ENCODE measurements at regions not wholly inside any gene's neighbourhood (a gene's known extent, or its start where the extent isn't known, plus 50 kb on each side); places are given as distances from the start of the nearest gene placed in this dataset.

DNA sequence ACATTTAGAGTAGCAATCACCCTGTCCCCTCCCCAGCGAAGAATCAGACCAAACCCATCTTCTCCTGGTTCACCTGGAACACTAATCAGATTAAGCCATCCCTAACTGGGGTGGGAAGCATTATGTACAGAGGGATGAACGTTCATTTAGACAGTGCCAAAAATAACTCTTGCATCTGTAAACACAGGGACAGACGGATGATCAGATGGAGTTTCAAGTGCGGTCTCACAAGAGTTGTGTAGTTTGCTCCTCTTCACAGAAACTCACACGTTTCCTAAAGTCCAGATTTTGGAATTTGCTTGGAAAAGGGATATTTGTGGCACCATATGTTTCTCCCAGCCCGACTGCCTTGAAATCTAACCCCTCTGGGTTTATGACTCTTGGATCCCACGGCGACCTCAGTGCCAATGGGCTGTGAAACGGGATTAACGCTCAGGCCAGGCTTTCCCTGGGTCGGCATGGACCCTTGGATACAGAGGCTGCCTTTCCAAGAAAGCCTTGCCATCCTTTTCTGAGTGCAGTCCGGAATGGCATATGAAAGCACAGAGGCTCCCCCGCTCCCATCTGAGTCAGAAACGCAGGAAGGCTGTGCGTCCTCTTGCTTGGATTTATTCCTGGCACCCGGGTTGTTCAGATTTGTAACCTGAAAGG lies 293.2 kb upstream of the HABP2 start:
- no peak for DNase-seq

DNA sequence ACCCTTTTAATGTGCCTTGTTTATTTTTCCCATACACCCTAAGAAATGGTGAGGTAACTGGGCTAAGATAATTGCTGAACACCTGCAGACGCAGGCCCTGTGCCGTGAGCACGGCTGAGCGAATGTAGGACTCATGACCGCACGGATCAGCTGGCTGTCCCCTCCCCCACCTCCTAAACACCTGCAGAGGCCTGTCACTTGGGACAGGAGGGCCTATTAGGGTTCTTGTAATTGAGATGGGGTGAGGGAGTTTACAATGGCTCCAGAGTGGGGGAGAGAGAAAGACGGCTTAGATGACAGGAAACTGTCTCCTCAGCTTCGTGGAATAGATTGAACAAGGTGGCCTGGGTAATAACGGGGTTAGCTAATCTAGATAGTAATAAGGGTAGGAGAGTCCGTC lies 291.7 kb upstream of the HABP2 start:
- DNase-seq: no peak

DNA sequence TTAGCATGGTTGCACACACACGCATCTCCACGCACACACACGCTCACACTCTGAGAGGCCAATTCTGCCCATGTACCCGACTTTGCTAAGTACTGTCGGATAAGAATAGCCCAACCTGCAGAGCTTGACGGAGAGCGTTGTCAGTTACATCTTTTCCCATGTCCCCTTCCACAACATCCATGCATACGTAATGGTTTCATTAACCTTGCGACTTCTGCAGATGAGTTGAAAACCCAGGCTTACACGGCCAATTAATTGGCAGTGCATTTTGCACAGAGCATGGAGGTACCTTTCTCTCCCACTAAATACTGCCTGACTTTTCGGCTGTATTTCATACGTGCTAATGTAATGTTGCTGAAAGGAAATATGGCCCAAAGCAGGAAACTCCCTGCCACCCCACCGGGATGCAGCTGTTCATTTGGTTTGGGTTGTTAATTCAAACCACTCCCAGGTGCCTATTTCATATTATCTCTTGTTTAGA lies 291.2 kb upstream of the HABP2 start:
- DNase-seq: no peak

DNA sequence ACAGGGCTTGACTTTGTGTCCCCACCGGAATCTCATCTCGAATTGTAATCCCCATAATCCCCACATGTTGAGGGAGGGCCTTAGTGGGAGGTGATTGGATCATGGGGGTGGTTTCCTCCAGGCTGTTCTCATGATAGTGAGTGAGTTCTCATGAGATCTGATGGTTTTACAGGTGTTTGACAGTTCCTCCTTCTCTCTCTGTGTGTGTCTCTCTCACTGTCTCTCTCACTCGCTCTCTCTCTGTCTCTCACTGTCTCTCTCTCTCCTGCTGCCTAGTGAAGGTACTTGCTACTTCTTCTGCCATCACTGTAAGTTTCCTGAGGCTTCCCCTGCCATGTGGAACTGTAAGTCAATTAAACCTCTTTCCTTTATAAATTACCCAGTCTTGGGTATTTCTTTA lies 289.8 kb upstream of the HABP2 start:
- DNase-seq: no peak

DNA sequence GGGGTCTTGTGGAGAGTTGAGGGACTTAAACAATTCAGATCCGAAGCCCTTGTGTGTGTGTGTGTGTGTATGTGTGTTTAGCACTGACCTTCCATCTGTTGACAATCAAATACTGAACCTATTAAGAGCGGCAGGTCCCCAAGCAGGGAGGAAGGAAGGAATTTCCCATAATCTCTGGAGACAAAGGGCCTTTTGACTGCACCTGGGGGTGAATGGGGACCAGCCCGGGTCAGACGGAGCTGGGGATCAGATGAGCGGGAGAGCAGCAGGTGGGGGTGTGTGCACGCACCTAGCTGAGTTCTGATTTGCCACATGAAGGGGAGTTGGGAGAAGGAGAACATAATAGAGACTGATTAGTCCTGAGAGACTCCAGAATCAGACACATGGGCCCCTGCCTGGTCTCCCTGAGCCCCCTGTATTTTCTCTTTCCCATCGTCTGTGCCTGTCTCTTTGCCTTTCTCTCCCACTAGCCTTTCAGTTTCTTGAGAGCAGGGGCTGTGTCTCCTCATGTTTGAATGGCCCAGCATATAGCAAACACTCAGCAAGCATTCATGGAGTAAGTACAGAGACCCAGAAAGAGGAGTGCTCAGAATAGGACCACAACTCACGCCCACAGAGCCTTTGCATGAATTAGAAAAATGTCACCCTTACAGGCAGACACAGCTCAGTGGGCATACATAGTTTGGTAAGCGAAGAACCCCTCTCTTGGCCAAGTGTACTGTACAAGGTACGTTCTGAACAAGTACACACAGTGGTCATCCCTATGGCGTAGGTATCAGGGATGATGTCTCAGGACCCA lies 288.3 kb upstream of the HABP2 start:
- DNase-seq: no peak

DNA sequence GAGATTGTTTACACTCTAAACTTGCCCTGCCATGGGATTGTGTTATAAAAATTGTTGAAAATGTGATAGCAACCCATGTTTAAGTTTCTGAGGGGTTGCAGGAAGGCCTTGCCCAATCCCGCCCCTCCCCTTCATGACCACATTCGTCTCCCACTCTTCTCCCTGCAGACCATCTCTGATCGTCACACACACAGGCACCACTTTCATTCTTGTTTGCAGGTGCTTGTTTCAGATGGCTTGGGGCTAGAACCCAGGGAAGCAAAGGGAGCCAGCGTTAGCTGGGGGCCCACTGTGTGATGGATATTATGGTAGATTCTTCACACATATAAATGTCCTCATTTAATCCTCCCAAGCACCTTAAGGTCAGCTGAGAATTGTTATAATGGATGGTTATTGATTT lies 286.7 kb upstream of the HABP2 start:
- no peak for DNase-seq

DNA sequence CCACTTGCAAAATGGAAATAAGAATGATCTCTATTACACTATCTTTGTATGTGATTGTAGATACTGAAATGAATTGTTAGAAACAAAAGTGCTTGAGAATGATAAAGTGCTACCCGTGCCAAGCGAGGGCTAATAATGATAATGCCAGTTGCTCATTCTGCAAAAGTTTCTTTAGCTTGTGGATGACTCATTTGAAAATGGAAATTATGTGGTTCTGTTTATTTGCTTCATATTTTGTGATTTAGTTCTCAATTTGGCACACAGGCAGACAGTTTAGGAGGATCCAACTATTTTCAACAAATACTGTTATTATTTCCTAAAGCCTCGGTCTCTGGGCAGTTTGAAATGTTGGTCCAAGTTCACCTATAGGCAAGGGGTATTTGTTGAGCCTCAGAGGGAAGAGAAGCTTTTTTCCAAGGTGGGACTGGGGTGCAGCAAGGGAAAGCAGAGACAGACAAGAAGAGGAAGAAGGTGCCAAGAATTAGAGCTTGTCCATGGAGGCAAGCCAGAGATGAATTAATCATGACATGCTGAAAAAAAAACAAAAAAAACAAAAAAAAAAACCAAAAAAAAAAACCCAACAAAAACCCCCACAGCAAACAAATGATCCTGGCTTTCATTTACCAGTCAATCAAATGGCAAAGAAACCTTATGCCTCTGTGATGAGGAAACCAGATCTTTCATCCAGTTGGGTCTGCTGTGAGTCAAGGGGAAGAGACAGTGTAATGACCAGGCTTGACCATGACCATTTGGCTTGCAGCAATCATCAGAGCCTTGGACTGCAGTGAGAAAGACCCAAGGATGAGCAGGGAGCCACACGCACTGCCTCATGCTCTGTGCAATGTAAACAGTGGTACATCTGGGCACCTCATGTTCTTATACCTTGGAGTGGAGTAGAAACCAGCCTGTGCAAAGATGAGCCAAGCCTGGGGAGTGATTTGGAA lies 285.0 kb upstream of the HABP2 start:
- no peak for DNase-seq

DNA sequence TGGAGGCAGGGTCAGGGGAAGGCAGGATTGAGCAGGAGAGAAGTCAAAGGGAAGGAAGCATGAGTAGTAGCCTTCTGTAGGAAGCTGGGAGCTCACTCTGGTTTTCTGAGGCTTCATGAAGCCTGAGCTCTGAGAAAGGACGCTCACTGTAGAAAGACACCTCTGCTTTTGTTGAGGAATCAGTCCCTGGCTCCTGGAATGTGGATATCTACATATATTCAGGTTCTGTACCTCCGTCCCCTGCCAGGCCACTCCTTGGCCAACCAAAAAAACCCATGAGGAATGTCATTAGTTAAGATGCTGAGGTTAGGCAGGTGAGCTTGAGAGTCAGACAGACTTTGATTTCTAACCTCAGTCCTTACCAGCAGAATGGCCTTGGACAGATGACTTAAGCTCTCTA lies 283.5 kb upstream of the HABP2 start:
- DNase-seq: no peak

DNA sequence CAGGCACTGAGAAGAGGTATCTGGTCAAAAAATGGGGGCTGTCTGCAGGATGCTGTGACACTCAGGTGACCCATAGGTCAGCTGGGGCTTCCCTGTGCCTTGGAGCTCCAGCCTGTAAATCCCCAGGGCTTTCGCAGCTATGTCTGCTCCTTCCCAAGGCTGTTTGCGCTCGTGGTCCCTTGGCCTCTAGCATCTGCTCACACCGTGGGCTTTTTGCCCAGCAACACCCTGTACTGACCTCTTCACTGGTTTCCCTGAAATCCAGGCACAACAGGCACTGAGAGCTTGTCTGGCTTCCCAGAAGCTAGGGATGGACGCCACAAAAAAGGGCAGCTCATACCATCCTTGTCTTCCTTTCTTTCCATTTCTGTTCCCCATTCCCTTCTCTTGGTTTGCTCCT lies 280.3 kb upstream of the HABP2 start:
- no peak for DNase-seq

DNA sequence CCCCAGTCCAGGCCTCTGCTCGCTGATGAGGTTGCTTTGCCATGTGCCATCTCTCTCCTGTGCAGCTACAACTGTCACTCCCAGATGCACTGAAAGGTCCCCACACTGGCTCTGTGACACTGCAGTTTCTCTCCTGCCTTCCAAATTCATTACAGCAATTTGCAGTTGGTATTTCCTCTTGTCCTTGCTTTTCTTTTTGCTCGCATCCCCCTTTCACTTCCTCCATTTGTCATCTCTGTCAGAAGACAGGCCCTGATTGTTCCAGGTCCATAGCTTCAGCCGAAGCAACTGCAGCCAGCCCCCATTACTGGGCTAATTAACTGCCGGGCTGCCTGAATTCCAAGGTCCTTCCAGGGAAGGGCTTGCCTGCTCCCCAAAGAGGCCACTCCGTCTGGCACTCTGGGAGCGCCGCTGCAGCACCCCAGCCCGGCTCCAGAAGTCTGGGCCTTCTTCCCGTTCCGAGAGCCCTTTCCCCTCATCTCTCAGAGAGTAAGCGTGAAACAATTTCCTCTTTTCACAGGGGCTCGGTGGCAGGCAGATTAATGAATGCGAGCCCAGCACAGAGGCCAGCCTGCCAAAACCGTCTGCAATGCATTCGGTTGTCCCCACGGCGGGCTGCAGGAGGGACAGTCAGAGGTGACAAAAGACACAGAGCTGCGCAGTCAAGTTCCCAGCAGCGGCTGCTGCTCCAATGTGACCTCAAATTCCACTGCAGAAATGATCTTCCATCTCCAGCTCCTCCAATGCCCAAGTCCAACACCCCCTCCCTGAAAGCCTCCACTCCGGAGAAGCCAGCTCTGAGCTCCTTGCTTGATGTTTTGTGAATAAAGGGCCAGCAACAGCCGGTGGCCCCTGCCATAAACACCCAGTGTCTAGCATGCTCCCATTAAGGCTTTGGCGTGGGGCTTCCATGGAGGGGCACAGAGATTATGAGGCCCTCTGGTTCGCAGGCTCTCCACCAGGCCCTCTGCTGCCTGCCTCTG lies 279.4 kb upstream of the HABP2 start:
- no peak for DNase-seq

DNA sequence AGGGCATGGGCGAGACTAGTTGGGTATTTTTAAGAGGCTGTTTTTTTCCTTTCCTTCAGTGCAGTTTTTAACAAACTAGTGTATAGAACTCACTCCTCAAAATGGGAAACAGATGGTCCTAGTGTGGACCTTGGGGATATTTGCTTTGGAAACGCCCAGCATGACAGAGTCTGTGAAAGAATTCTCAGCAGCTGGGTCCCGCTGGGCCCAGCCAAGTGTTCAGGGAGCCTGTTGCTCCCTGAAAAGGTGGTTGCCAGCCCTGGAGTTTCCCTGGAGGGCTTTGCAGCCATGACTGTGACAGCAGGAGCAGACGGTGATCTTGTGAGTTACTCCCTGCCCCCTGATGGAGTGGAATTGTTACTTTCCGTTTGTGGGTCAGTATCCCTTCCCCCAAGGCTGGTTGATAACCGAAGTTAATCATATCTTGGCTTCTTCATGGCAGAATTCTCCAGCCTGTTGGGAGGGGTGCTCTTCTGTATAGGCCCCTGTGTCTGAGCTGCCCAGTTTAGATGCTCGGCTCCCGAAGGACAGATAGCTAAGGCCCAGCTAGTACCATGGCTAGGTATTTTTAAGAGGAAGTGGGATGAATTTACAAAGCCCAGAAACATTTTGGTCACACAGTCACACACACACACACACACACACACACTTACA lies 278.6 kb upstream of the HABP2 start:
- DNase-seq: no peak

DNA sequence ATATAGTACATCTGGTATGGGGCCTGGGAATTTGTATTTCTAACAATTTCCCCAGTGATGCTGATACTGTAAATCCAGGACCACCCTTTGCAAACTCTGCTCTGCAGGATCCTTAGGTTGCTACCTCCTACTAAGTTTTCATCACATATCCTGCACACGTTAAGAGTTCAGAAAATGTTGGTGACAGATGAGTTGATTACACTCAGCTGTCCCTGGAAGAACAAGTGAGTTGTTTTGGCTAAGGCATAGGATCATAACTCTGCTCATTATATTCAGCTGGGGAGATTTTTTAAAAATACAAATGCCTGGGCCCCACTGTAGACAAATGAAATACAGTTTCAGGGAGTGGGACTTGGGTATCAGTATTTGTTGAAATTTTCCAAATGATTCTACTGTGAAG lies 274.6 kb upstream of the HABP2 start:
- no peak for DNase-seq

DNA sequence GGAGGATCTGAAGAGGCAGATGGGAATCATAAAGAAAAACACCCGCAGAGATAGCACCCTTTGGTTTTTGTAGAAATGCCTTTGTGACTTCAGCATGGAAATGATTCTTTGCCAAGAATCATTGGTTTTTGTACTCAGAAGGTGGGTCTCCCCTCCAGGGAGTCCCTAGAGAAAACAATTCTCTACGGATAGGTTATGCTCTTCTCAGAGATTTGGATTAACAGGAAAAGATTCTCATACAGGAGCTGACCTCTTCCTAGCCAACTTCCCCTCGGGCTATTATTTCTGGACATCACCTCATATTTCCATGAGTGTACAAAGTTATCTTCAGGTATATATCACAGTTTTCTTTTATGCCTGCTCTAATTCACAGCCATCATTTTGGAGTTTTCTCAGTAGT lies 274.2 kb upstream of the HABP2 start:
- DNase-seq: no peak

DNA sequence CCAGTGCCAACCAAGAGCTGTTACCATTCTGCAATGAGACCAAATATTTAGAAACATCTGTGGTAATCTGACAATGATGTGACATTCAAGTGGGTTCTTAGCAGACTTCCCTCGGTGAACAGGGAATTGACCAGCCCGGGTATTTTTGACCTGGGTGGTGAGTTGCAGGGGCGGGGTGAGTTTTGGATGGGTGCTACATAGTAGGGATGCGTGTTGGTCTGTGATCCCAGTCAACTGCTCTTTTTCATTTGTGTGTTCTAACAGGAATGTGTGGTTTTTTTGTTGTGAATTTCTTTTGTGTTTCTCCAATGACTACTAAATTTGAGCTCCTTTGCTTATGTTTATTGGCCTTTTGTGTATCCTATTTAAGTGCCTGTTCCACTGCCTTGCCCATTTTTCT lies 273.6 kb upstream of the HABP2 start:
- DNase-seq: no peak

DNA sequence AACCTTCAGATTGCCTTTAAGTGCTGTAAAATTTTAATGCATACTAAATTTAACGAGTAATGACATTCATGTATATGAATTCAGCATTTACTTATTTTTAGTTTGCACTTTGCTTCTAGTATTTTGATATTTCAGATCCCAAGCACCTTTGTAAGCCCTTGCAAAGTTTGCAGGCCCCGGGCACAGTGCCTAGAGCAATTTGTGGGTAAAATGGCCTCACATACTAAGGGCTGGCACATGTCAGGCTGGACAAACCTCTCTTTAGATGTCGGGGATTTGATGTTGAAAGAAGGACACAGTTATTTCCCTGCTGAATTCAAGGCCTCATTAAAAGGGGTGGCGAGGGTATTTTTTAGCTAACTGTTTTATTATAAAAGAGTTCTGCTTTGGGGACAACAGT lies 270.3 kb upstream of the HABP2 start:
- no peak for DNase-seq

DNA sequence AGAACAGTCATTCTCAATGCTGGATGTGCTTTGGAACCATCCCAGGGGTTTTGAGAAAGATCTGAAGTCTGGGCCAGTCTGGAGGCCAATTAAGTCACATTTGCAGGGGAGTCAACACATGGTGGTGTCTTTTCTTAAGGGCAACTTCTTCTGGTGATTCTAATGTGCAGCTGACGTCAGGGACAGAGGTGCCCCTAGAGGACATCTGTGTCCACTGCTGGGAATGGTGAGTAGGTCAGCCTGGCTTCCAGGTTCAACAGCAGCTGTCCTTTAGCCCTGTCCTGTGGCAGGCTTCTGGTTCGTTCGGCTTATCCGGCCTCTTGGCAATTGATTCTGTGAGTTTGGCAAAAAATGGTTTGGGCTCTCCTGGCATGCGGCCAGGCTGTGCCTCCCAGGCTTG lies 269.7 kb upstream of the HABP2 start:
- DNase-seq: no peak

DNA sequence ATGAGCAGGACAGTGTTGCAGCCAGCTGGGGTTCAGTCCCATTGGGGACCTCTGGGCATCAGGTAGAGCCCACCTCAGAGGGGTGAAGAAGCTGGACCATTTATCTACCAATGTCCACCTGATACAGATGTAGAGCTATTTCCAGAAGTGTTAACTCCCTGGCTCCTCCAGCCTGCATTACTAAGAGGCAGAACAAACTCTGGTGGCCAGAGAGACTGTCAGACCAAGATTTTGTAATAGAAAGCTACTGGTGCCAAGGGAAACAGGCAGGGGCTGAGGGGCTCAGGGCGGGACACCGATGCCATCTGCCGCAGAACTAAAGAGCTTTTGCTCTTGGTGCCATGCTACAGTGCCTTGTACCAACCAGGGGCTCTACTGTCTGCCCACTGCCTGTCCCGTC lies 268.2 kb upstream of the HABP2 start:
- no peak for DNase-seq

DNA sequence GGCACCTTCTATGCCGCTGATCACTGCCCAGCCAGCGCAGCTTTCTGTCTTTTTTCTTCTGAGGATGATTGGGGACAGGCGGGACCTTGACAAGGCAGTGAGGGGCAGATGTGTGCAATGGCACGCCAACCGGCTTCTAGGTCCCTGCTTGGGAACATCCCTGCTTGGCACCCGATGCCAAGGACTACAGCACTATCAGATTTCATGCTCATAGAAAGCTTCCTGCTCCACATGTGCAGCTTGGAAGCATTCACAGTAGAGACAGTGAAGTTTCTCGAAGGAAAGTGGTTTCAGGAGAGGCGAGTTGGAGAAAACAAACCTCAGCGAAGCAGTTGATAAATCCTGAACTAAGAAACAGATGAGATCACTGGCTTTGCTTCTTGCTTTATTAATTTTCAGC lies 267.5 kb upstream of the HABP2 start:
- DNase-seq: no peak

DNA sequence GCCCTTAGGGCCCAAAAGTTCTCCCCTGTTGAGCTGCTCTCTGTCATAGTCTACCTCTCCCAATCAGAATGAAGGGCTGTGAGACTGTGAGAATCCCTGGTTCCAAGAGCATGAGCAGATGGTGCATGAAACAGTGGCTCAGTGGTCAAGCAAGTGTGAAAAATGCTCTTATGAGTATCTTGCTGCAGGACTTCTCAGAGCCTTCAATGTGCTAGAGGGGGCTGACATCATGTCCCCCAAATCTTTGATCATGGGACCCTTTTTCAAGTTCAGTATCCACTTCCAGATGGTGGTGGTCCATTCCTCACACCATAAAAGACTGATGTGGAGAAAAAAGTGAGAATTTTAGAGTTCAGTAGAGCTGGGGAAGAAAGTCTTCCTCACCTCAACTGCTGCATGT lies 265.3 kb upstream of the HABP2 start:
- no peak for DNase-seq

DNA sequence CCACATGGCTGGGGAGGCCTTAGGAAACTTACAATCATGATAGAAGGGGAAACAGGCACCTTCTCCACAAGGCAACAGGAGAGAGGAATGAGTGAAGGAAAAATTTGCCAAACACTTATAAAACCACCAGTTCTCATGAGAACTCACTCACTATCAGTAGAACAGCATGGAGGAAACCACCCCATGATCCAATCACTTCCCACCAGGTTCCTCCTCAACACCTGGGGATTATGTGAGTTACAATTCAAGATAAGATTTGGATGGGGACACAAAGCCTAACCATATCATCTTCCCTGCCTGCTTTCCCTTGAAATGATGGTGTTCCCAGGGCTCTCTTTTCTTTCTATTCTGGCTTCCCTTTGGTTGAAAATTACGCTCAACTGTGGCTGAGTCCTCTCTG lies 262.7 kb upstream of the HABP2 start:
- no peak for DNase-seq

DNA sequence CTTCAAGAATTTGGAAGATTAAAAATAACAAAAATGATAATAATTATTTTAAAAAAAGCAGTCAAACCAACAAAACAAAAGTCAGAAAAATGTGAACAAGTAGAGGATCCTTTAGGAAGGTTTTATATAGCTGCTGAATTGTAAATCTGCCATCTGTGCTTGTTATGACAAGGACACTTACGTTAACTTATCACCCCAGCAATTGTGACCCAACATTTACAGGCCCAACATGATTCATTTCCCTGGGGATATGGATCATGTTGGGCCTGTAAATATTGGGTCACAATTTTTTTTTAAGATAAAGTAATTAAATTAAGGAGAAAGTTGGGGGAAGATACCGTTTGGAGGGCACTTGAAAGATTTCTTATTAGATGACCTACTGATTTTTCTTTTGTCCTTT lies 261.4 kb upstream of the HABP2 start:
- no peak for DNase-seq

DNA sequence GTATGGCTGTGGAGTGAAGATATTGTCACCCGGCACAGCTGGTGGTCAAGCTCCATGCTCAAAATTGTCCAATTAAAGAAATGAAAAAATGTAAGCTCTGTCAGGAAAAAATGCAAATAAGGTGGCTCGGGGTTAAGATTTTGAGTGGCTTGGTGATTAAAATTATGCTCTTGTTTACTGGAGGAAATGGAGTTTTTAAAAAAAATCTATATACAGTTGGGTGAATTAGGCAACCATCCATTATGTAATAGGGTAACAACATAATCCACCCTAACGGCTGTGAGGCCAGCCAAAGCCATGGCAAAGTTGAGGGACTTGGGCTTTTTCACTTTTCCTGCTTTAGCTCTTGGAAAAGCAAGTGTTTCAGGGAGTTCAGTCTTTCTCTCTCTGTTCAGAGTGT lies 260.8 kb upstream of the HABP2 start:
- DNase-seq: no peak

Measured in activated naive CD4-positive, alpha-beta T cell treated with anti-CD3 and anti-CD28 coated beads, Interleukin-2, amount 50 U/mL, for 16 hours (primary cell).